ENCODE measurements at regions not wholly inside any gene's neighbourhood (a gene's known extent, or its start where the extent isn't known, plus 50 kb on each side); places are given as distances from the start of the nearest gene placed in this dataset.

GRCh38 chr13:72100339-72100738 is 233.3 kb upstream of the DACH1 start:
- TF ChIP-seq CTCF (IDR thresholded peaks at IDR 0.05; ENCODE audit: low read length) (no peak), EZH2phosphoT487 (IDR thresholded peaks at IDR 0.05; ENCODE audit: low read length) (no peak)
